HG03571 (cell line): ENCODE measurements at regions not wholly inside any gene's neighbourhood (a gene's known extent, or its start where the extent isn't known, plus 50 kb on each side); places are given as distances from the start of the nearest gene placed in this dataset.

ENCODE experiments used
- ATAC-seq: cut with Tn5 transposase; IDR thresholded peaks from one replicate; pipeline ENCODE4 v1.9.1; 2021; ENCODE audit not compliant: unreplicated experiment

- no peak for ATAC-seq
Measured at GRCh38 chr12:43294916-43295315, 257.1 kb downstream of the ADAMTS20 start.

DNA sequence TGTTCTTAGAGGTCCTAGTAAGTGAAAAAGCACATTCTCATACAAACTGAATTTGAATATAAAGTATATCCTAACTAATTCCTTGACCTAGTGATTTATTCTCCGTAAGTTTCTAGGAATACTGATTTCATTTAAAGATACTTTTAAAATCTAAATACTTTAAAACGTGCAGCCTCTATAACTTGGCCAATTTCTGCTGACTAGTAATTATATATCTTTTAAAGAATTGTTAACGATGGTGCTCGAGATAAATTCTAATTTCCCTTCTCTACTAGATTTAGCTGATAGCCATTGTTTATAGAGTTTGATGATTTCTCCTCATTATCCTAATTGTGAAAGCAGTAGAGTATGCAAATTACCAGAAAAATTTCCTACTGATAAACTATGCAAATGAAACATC, 257.9 kb downstream of the ADAMTS20 start:
- ATAC-seq: no peak

- no peak for ATAC-seq
Measured at GRCh38 chr12:43293396-43293795, 258.6 kb downstream of the ADAMTS20 start.

- ATAC-seq: no peak
Measured at GRCh38 chr12:43292699-43293098, 259.3 kb downstream of the ADAMTS20 start.

- ATAC-seq: no peak
Measured at GRCh38 chr12:43291516-43291915, 260.5 kb downstream of the ADAMTS20 start.

DNA sequence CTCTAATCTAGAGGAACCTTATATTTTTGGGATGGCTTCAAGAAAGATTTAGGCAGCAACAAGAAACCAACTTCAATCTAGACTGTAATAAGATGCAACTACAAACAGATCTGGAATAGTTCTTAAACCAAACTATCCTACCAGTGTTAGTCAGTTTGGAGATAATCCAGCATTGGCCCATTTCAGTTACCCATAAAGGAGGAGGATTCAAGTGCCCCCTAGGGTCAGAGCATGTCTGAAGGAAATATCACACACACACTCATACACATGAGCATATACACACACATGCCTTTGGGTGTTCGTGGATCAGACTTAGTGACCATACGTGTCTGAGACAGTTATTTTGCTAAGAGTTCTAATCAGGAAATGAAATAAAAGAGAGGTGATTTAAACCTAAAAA, 261.2 kb downstream of the ADAMTS20 start:
- no peak for ATAC-seq

GRCh38 chr12:43289426-43289801, 262.6 kb downstream of the ADAMTS20 start:
- ATAC-seq: no peak

GRCh38 chr12:43288671-43289425, 263.2 kb downstream of the ADAMTS20 start:
- no peak for ATAC-seq

DNA sequence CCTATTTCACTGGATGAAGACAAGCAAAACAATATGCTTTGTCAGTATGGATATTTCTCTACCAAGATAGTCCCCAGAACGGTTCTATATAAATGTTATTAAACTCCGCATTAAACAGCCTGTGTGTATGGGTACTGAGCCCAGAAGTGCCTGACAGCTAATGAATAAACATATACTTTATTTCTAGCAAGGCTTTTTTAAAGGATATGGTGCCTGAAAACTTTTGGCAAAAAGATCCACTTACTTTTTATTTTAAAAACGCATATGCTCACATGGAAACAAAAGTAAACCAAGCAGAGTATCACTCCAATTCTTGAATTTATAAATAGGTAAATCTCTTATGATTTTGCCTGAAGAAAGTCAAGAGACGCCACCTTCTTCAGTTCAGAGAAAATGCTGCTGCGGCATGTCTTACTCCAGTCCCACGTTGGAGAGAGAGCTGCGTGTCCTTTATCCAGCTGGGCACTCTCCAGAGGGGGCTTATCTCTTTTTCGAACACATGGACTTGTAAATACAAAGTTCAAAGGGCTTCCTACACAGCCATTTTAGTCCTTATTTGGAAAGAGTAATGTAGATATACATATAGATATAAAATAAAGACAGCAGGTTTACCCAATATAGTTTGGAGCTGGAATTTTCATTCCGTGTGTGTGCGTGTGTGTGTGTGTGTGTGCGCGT, 264.2 kb downstream of the ADAMTS20 start:
- ATAC-seq: no peak

- no peak for ATAC-seq
Measured at GRCh38 chr12:43286986-43287385, 265.0 kb downstream of the ADAMTS20 start.

- no peak for ATAC-seq
Measured at GRCh38 chr12:43285159-43285598, 266.8 kb downstream of the ADAMTS20 start.

- no peak for ATAC-seq
Measured at GRCh38 chr12:43284486-43285158, 267.4 kb downstream of the ADAMTS20 start.

DNA sequence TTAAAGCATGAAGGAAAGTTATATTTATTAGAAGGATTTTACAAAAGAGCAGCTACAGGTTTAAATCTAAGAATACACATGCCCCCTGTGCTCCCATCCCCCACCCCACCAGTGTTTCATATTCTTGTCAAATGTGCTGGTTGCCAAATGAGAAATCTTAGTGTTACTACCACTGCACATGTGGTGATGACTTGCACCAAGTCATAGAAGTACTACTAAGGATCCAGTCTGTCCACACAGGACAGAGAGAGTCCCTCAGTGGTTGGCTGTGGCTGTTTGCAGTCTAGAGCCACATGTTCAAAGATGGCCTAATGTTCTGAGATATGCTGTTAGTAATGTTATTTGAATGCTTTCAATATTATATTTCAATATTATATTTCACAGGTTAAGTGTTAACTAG, 268.8 kb downstream of the ADAMTS20 start:
- no peak for ATAC-seq

DNA sequence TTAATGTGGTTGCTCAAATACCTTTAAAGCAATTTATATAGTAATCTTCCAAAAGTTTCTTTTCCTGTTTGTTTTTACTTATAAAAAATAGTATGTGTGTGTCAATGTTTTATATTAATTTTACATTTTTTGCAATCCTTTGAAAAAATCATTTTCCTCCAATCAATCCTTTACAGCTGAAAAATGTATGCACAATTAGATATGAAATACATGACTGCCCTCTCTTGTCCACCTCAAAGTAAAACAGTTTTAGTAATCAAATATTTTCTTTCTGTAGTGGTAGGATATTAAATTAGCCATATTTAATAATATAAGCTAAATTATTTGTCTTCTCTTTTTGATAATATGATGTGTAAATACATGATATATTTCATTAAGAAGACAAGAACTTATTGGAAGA, 269.9 kb downstream of the ADAMTS20 start:
- no peak for ATAC-seq

- ATAC-seq: no peak
Measured at GRCh38 chr12:43281563-43281962, 270.4 kb downstream of the ADAMTS20 start.

GRCh38 chr12:43278541-43278832, 273.5 kb downstream of the ADAMTS20 start:
- ATAC-seq: no peak

GRCh38 chr12:43277651-43278540, 274.1 kb downstream of the ADAMTS20 start:
- ATAC-seq: peak; percentile 87

GRCh38 chr12:43273467-43273866, 278.5 kb downstream of the ADAMTS20 start:
- ATAC-seq: no peak

GRCh38 chr12:43271659-43272058, 280.3 kb downstream of the ADAMTS20 start:
- no peak for ATAC-seq

- no peak for ATAC-seq
Measured at GRCh38 chr12:43267818-43268217, 284.2 kb downstream of the ADAMTS20 start.

DNA sequence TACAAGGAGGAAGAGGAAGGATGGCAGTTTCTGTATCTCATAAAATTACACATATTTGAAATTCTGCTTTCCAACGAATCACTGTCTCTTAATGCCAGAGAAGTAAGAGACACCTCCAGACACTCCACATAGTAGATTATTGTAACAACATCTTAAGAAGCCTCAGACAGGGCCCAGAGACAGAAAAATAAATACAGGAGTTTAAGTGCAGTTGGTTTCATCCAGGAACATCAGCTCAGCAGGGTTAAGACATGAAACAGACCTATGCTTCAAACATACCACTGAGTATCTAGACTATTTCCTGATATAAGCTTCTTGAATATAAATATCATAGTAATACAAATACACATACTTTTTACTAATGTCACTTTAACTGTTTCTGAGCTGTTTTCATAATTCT, 290.3 kb downstream of the ADAMTS20 start:
- no peak for ATAC-seq
